ENCODE measurements at regions not wholly inside any gene's neighbourhood (a gene's known extent, or its start where the extent isn't known, plus 50 kb on each side); places are given as distances from the start of the nearest gene placed in this dataset.

GRCh38 chr18:40415176-40415791 is 1539.8 kb upstream of the PIK3C3 start:
- TF ChIP-seq CTCF (conservative IDR thresholded peaks at IDR 0.05; ENCODE audit: low read length), result no peak
- no peak for TF ChIP-seq EZH2phosphoT487 (IDR thresholded peaks at IDR 0.05; ENCODE audit: borderline replicate concordance, low read depth, low read length)
